Duodenal mucosa (tissue), 2 donors: ENCODE measurements at regions not wholly inside any gene's neighbourhood (a gene's known extent, or its start where the extent isn't known, plus 50 kb on each side); places are given as distances from the start of the nearest gene placed in this dataset.

ENCODE experiments used
- H3K27ac ChIP-seq: one replicate; pipeline ENCODE4 v1.7.0; 2013; ENCODE audit warnings: low read depth, low read length
- H3K27me3 ChIP-seq, 2 donors: one replicate each; pipeline ENCODE4 v1.7.0; 2013; ENCODE audit warnings: low read length in 2 of 2, control low read depth in 1 of 2; ENCODE audit not compliant: insufficient read depth in 2 of 2, control insufficient read depth in 1 of 2
- H3K36me3 ChIP-seq, 2 donors: one replicate each; pipeline ENCODE4 v1.7.0; 2013; ENCODE audit warnings: low read length in 2 of 2, control low read depth in 1 of 2; ENCODE audit not compliant: insufficient read depth in 2 of 2, control insufficient read depth in 1 of 2
- H3K4me1 ChIP-seq, 2 donors: one replicate each; pipeline ENCODE4 v1.7.0; 2013; ENCODE audit warnings: low read length in 2 of 2, control low read depth in 1 of 2; ENCODE audit not compliant: insufficient read depth in 2 of 2, control insufficient read depth in 1 of 2
- H3K4me3 ChIP-seq, 2 donors: one replicate each; pipeline ENCODE4 v1.7.0; 2013; ENCODE audit warnings: low read length in 2 of 2, low read depth in 1 of 2
- H3K9ac ChIP-seq, 2 donors: one replicate each; pipeline ENCODE4 v1.7.0; 2013; ENCODE audit warnings: low read length in 2 of 2, low read depth in 1 of 2
- H3K9me3 ChIP-seq, 2 donors: one replicate each; pipeline ENCODE4 v1.7.0; 2013; ENCODE audit warnings: low read length in 2 of 2, control low read depth in 1 of 2; ENCODE audit not compliant: control insufficient read depth in 1 of 2

DNA sequence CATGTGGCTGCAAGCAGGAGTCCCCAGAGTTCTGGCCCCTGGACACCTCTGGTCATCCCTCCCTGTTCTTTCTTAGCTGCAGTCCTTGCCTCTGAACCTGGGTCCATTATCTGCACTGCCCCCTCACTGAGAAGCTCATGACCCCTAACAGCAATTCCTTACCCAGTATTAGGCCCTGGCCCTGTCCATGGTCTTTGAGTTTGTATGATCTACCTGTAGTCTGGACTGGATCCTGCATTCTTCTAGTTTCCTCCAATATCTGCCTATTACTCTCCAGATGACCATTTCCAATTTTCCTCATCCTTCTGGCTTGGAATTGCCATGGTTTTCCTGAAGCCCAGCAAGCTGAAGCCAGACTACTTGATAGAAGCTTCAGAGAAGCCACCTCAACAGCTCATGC lies 302.4 kb upstream of the HS6ST1 start:
- Histone ChIP-seq H3K27ac (no peak overlapping the region), H3K4me3 (no peak overlapping the region), H3K9ac (no peak overlapping the region), H3K4me1 (peaks cover 0 to 11% of the 10 kb centered on the region in 2 donors), H3K36me3 (no peaks in the 10 kb centered on the region), H3K27me3 (no peaks in the 10 kb centered on the region), H3K9me3 (no peaks in the 10 kb centered on the region)

DNA sequence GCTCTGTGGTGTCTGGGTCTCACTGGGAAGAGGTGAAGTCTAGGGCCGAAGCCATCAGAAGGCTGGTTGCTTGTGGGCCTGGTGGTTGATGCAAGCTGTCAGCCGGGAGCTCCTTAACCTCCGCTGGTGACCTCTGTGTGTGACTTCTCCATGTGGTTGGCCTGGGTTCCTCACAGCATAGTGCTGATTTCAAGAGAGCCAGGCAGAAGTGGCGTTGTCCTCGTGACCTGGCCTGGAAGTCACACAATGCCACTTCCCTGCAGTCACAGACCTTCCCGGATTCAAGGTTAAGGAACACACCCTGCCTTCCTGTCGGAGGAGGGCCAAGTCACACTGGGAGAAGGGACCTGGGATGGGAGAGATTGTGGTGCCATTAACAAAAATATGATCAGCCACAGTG lies 303.7 kb upstream of the HS6ST1 start:
- Histone ChIP-seq H3K9ac (no peak overlapping the region), H3K4me3 (no peak overlapping the region), H3K4me1 (peaks cover 0 to 11% of the 10 kb centered on the region in 2 donors), H3K9me3 (no peaks in the 10 kb centered on the region), H3K27me3 (no peaks in the 10 kb centered on the region), H3K27ac (no peak overlapping the region), H3K36me3 (no peaks in the 10 kb centered on the region)

DNA sequence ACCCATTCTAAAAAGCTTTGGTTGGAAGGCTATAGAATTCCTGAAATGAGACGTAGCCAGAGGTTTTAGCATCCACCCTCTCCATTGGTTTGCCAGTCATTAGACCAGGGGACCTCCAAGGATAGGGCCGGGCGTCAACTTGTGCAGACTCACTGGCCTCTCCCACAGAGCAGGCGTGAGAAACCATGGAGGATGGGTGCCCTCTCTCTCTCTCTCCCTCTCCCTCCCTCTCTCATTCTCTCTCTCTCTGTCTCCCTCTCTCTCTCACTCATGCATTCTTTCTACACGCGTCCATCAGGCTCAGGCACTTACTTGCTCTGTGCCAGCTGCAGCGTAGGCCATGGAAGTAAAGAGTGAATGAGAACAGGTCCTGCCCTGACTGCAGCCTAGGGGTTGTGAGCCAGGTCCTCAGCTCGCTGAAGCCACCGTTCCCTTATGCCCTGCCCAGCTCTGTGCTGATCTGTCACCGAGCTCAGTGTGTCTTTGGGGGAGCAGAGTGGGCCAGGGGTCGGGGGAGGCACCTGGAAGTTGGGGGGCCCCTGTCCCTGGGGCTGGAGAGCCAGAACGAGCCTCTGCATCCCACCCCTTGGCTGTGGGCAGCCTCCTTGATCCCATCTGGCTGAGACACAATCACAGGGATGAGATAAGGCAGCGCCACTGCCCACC lies 304.4 kb upstream of the HS6ST1 start:
- Histone ChIP-seq H3K9ac (no peak overlapping the region), H3K27me3 (no peaks in the 10 kb centered on the region), H3K9me3 (no peaks in the 10 kb centered on the region), H3K4me3 (no peak overlapping the region), H3K4me1 (peaks cover 0 to 11% of the 10 kb centered on the region in 2 donors), H3K36me3 (no peaks in the 10 kb centered on the region), H3K27ac (no peak overlapping the region)

DNA sequence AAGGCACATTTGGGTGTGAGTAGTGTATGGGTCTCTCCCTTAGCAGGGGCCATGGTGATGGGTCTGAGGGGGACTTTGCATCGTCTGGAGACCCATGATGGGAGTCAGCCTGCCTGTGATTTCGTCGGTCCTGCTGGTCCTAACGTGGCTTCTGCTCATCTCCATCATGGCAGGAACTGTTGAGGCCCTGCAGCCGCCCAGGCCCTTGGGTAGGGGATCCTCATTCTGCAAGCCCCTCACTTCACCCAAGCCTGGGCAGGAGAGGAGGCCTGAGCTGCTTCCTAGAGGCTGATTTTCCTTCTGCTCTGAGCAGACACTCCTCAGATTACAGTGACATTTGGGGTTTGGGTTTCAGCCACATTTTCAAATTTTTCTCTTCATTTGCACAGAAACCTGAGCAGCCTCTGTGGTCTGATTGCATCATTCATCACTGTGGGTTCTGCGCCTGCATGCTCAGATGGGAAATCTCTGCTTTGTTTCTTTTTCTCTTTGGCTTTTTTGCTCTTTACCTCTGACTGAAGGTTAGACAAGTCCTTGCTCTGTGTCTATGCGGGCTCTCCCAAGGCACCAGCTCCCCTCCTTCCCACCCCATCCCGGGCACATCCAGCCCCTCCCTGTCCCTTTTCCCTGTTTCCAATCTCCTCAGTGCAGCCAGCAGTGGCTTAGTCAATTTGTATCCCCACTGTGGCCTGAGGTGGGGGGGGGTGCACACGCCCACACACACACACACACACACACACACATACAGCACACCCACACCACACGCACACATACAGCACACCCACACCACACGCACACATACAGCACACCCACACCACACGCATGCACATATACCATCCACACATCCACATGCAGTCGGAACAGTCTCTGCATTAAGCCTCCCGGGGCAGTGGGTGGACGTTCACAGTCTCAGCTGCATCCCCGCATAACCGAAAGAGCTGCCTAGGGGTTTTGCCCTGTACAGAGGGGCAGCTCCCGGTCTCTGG lies 305.4 kb upstream of the HS6ST1 start:
- Histone ChIP-seq H3K4me3 (no peak overlapping the region), H3K27me3 (no peaks in the 10 kb centered on the region), H3K9me3 (no peaks in the 10 kb centered on the region), H3K4me1 (peaks cover 0 to 11% of the 10 kb centered on the region in 2 donors), H3K27ac (no peak overlapping the region), H3K9ac (no peak overlapping the region), H3K36me3 (no peaks in the 10 kb centered on the region)

DNA sequence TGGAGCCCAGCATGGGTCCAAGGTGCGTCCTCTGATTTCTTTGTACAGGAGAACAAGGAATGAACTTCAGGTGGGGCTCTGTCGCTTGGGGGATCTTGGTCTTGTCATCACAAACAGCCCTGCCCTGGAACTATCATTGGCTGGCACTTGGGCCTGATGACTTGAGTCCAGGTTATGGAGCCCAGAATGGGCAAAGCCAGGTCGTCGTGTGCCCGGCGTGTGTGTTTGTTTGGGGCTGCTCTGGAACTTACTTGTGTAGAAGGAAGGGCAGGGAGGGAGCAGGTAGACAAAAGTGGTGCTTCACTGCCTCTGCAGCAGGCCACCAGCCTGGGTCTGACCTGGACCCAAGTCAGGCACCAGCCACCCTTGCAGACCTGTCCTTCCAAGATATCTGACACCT lies 306.3 kb upstream of the HS6ST1 start:
- Histone ChIP-seq H3K9me3 (no peaks in the 10 kb centered on the region), H3K36me3 (no peaks in the 10 kb centered on the region), H3K4me3 (no peak overlapping the region), H3K4me1 (peaks cover 0 to 11% of the 10 kb centered on the region in 2 donors), H3K27me3 (no peaks in the 10 kb centered on the region), H3K27ac (no peak overlapping the region), H3K9ac (no peak overlapping the region)

DNA sequence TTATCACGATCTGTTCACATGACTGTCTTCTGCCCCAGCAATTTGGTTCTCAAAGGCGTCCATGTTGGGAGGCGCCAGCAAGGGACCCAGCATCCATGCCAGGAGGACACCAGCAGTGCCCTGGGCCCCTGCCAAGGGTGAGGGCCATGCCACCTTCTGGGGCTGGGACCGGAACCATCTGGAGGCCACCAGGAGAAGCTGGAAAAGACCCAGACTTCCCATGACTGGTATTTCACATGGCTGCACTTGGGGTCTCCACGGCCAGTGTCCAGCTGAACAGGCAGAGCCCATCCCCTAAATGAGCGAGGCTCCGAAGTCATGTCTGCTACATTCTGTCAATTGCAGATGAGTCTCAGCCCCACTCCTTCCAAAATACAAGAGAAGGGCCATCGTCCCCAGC lies 306.8 kb upstream of the HS6ST1 start:
- Histone ChIP-seq H3K36me3 (no peaks in the 10 kb centered on the region), H3K9ac (no peak overlapping the region), H3K27ac (no peak overlapping the region), H3K4me1 (peaks cover 0 to 11% of the 10 kb centered on the region in 2 donors), H3K27me3 (no peaks in the 10 kb centered on the region), H3K9me3 (no peaks in the 10 kb centered on the region), H3K4me3 (no peak overlapping the region)

DNA sequence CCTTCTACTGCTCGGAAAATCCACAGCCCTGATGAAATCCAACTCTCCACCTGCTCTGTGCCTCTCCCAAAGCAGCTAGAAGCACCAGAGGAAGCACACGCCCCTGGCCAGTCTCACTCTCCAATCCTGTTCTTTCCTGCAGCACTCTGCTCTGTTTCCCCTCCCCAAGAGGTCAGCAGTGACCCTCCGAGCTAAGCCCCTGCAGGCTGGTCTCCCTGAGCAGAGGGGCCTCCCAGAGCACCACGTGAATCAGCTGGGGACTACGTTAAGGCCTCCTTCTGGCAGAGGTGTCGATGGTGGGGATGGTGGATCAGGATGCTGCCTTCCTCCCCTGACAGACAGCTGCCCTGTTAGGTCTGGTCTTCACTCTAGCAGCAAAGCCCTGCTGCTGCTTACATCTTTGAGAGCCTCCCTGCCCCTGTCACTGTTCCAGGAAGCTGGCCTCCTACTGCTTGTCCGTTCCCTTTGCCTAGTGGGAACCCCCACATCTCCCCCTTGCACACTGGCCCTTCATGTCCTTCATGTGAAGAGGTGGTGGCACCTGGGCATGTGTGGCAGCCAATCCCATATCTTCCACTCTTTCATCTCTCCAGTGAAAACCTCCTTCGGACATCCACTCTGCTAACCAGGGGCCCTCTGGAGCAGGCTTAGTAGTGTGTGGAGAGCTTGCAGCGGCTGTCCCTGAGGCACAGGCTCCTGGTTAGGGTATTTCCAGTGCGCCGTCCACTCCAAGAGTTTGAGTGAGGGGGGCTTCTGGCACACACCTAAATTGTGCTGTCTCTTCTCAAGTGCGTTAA lies 307.5 kb upstream of the HS6ST1 start:
- no peak overlapping the region for H3K27ac ChIP-seq

DNA sequence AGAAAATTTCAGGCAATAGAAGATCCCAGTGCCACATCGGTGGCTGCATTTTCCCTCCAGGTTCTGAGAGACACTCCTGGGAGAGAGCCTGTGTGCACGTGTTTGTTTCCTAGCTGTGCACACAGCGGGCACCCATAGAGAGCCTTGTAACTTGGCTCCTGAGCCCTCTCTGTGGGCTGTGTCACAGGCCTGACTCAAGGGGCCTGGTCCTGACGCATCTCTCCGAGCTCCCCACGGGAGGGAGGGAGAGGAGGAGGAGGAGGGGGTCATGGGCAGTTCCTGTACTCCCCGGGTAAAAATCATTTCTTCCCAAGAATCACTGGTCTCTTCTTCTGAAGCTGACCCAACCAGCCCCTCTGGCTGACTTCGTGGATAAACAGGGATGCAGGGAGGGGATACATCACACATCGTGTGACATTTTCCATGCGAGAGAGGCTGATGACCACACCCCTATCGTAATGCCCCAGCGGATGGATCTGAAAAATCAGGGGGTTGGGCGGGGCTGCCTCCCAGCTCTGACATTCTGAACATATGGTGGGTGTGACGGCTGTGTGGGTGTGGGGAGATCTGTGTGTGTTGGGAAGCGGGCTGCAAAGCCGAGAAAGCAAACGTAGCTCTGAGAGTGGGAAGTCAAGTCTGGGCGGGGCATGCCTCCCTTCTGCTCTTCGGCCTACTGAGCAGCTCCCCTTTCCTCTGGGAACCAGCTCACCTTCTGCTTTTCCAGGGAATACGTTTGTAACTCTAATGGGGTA lies 308.3 kb upstream of the HS6ST1 start:
- Histone ChIP-seq H3K27ac (no peak overlapping the region), H3K9me3 (no peaks in the 10 kb centered on the region), H3K36me3 (no peaks in the 10 kb centered on the region), H3K9ac (no peak overlapping the region), H3K4me1 (peaks cover 0 to 11% of the 10 kb centered on the region in 2 donors), H3K27me3 (no peaks in the 10 kb centered on the region), H3K4me3 (no peak overlapping the region)

More for the DNA sequence above, 307.5 kb upstream of the HS6ST1 start:
- H3K4me1 ChIP-seq: peaks cover 0 to 11% of the 10 kb centered on the region in 2 donors
- no peaks in the 10 kb centered on the region for H3K9me3 ChIP-seq
- no peak overlapping the region for H3K9ac ChIP-seq
- H3K36me3 ChIP-seq: no peaks in the 10 kb centered on the region
- H3K4me3 ChIP-seq: no peak overlapping the region
- no peaks in the 10 kb centered on the region for H3K27me3 ChIP-seq

DNA sequence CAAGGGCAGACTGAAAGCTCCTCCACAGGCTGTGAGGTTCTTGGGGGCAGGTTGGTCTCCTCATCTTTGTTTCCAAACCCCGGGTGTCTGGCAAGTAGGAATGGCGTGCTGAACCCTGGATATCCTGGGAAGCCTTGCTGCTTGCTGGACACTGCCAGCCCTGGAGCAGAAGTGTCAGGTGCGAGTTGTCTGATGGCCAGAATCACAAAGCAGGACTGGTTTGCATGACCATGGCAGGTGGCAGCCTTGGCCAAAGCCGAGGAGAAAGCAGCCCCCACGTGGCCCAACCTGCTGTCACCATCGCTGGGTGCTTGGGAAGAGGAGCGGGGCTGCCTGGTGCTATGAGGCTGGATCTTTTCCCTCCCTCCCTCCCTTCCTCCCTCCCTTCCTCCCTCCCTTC lies 309.5 kb upstream of the HS6ST1 start:
- H3K27me3 ChIP-seq: no peaks in the 10 kb centered on the region
- no peak overlapping the region for H3K9ac ChIP-seq
- no peaks in the 10 kb centered on the region for H3K36me3 ChIP-seq
- H3K4me1 ChIP-seq: peaks cover 0 to 7% of the 10 kb centered on the region in 2 donors
- no peak overlapping the region for H3K27ac ChIP-seq
- H3K9me3 ChIP-seq: no peaks in the 10 kb centered on the region
- H3K4me3 ChIP-seq: no peak overlapping the region
